ENCODE measurements at regions not wholly inside any gene's neighbourhood (a gene's known extent, or its start where the extent isn't known, plus 50 kb on each side); places are given as distances from the start of the nearest gene placed in this dataset.

DNA sequence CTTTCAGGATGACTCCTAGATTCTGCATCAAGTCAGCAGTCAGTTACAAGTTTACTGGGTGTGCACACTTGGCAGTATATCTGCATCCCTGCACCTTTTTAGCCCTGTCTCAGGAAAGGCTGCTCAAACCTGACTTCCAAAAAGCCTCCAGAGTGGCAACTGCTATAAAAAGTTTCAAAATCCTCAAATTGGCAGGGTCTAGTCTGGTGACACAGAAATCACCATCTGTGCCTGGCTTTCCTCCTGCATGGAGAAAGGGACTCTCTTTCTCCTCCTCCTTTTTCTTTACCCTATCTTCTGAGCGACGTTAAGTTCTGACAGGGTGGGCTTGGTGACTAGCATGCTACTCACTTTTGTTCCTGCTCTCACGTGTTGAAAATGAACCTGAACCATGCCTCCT, 679.5 kb downstream of the C12orf50 start:
- Histone ChIP-seq H3K23me2 (ENCODE audit: insufficient read length, low read depth, low read length, poor library complexity, severe bottlenecking) (no peaks in the 10 kb centered on the region), H4K8ac (replicated peaks; ENCODE audit: insufficient read length, low read depth, low read length) (no peak overlapping the region), H3K23ac (ENCODE audit: insufficient read length, low read depth, low read length) (no peak overlapping the region), H4K91ac (ENCODE audit: insufficient read length, low read depth, low read length) (no peak overlapping the region), H3K14ac (ENCODE audit: insufficient read depth, low read length) (no peak overlapping the region), H3K4ac (ENCODE audit: low read depth, low read length) (no peak overlapping the region), H3K27ac (ENCODE audit: insufficient read length, low read depth, low read length) (no peak overlapping the region), H3K27me3 (ENCODE audit: insufficient read depth, low read length) (no peaks in the 10 kb centered on the region), H3K9ac (ENCODE audit: extremely low read depth, insufficient read length, low read length) (no peak overlapping the region), H2BK12ac (ENCODE audit: insufficient read length, low read depth, low read length) (no peak overlapping the region), H3K4me2 (ENCODE audit: insufficient read depth, insufficient read length, low read length) (no peak overlapping the region), H2AK5ac (ENCODE audit: insufficient read length, low read length) (no peak overlapping the region), H3K56ac (ENCODE audit: insufficient read length, low read depth, low read length) (no peak overlapping the region), H2BK5ac (ENCODE audit: insufficient read length, low read length) (no peak overlapping the region), H3T11ph (ENCODE audit: low read length) (no peak overlapping the region), H2BK120ac (ENCODE audit: low read depth, low read length, poor library complexity, severe bottlenecking) (no peak overlapping the region), H4K5ac (ENCODE audit: insufficient read length, low read depth, low read length) (no peak overlapping the region), H4K20me1 (ENCODE audit: control insufficient read depth, insufficient read depth, insufficient read length) (no peaks in the 10 kb centered on the region), H3K4me1 (ENCODE audit: insufficient read depth, low read length) (no peaks in the 10 kb centered on the region), H3K79me1 (ENCODE audit: insufficient read depth, low read depth, low read length, poor library complexity, severe bottlenecking) (no peaks in the 10 kb centered on the region), H2AFZ (ENCODE audit: low read length) (no peak overlapping the region), H3K18ac (ENCODE audit: insufficient read length, low read depth, low read length) (no peak overlapping the region), H2BK15ac (ENCODE audit: low read depth, low read length) (no peak overlapping the region), H3K9me3 (ENCODE audit: control insufficient read depth, low read depth, low read length) (no peaks in the 10 kb centered on the region), H2BK20ac (ENCODE audit: low read depth, low read length, poor library complexity, severe bottlenecking) (no peak overlapping the region), H3K79me2 (ENCODE audit: insufficient read depth, low read length) (no peaks in the 10 kb centered on the region)
- H3K27ac Mint-ChIP-seq: no peak overlapping the region
- no peak overlapping the region for H3K4me3 Mint-ChIP-seq
- H3K27me3 Mint-ChIP-seq (ENCODE audit: low read depth): no peaks in the 10 kb centered on the region
- H3K9me3 Mint-ChIP-seq: no peaks in the 10 kb centered on the region
- TF ChIP-seq CTCF (conservative IDR thresholded peaks at IDR 0.05): no peak
- H3K36me3 Mint-ChIP-seq (ENCODE audit: insufficient read depth in 1 of 3, low read depth in 3 of 3): no peaks in the 10 kb centered on the region
- DNase-seq: no peak
- H3K4me1 Mint-ChIP-seq: no peaks in the 10 kb centered on the region
- no CpG with 5 or more reads among the region's 3 CpGs for WGBS (ENCODE audit: extremely low coverage, insufficient read length, low lambda C conversion rate)
